ENCODE measurements at regions not wholly inside any gene's neighbourhood (a gene's known extent, or its start where the extent isn't known, plus 50 kb on each side); places are given as distances from the start of the nearest gene placed in this dataset.

- H2BK5ac ChIP-seq (ENCODE audit: low read depth, low read length, poor library complexity, severe bottlenecking), result no peak overlapping the region
- no peak overlapping the region for H4K8ac ChIP-seq (ENCODE audit: low read length)
- no peak overlapping the region for H3K4ac ChIP-seq (ENCODE audit: low read depth in 1 of 2, low read length in 2 of 2)
- H2AK5ac ChIP-seq (ENCODE audit: low read length, severe bottlenecking), result no peak overlapping the region
- no peak overlapping the region for H3K27ac ChIP-seq (ENCODE audit: low read length, poor library complexity, severe bottlenecking)
- H3K23ac ChIP-seq (ENCODE audit: low read length in 2 of 2), result no peak overlapping the region
- H3K9ac ChIP-seq (ENCODE audit: low read length), result no peak overlapping the region
- H3K36me3 ChIP-seq (ENCODE audit: control insufficient read depth in 1 of 2, insufficient read depth in 2 of 2, low read depth in 1 of 2, low read length in 2 of 2), result no peaks in the 10 kb centered on the region
- no peak overlapping the region for H3K14ac ChIP-seq (ENCODE audit: low read length in 2 of 2)
- H3K18ac ChIP-seq (ENCODE audit: low read depth in 1 of 2, low read length in 2 of 2), result no peak overlapping the region
- H3K4me3 ChIP-seq (ENCODE audit: insufficient read depth in 1 of 2, low read depth in 1 of 2, low read length in 2 of 2), result no peak overlapping the region
- peaks cover 8 to 97% of the 10 kb centered on the region in 2 experiments for H3K27me3 ChIP-seq (ENCODE audit: control insufficient read depth in 1 of 2, insufficient read depth in 1 of 2, low read length in 2 of 2)
- no peak for DNase-seq
- peaks cover 13% of the 10 kb centered on the region for H3K9me3 ChIP-seq (ENCODE audit: control insufficient read depth, low read length)
- H2BK12ac ChIP-seq (ENCODE audit: low read length in 2 of 2), result no peak overlapping the region
- H3K79me1 ChIP-seq (replicated peaks; ENCODE audit: low read length, poor library complexity, severe bottlenecking), result no peaks in the 10 kb centered on the region
- H2BK120ac ChIP-seq (ENCODE audit: low read depth, low read length), result no peak overlapping the region
- WGBS, result 91% methylated on average over 25 of the region's 25 CpGs
- H3K4me1 ChIP-seq (ENCODE audit: control insufficient read depth, insufficient read depth, low read depth, low read length), result peaks cover 2% of the 10 kb centered on the region
- H2AFZ ChIP-seq (ENCODE audit: low read depth, low read length), result no peak overlapping the region
- H4K91ac ChIP-seq (ENCODE audit: low read length), result no peak overlapping the region
- no peak overlapping the region for H2BK15ac ChIP-seq (ENCODE audit: low read depth, poor library complexity, severe bottlenecking)
- no peak overlapping the region for H3K4me2 ChIP-seq (ENCODE audit: low read length, poor library complexity, severe bottlenecking)
Observed at GRCh38 chr16:86713021-86713631, 134.8 kb downstream of the FOXL1 start.

DNA sequence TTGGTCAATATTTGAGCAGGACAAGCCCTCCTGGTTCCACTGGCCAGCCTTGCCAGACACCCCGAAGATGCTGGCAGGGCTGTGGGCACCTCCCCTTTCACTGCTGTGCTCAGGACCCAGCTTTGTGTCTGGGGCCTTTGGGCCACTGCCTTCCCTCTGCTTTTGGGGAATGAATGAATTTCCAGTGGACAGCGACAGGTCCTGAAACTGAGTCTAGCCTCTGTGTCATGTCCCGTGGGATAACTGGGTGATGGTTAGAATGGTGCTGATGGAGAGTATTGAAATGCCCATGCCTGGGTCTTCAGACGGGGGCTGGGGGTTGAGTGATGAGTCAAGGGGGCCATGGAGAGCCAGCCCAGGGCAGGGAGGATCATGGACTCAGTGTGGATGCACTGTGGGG, 135.8 kb downstream of the FOXL1 start:
- peak; percentile 33 for DNase-seq
- 58% methylated on average over 4 of the region's 4 CpGs for WGBS

DNA sequence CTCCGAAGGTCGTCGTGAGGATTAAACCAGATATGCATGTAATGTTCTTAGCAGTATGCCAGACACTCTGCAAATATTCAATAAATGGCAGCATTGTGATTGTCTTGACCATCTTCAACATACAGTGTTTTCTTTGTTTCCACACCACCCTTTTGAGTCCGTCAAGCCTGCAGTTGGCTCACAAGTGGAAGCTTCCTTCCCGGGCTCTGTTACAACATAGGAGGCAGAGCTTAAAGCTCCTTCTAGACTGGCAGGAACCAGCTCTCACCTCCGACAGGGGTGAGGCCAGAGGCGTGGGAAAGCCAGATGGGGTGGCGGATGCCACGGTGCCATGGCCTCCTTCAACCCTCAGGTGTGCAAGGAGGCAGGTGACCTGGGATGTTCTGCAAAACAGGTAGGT, 138.3 kb downstream of the FOXL1 start:
- Histone ChIP-seq H2BK15ac (ENCODE audit: low read depth, poor library complexity, severe bottlenecking) (no peak overlapping the region), H3K79me1 (replicated peaks; ENCODE audit: low read length, poor library complexity, severe bottlenecking) (no peaks in the 10 kb centered on the region), H3K18ac (ENCODE audit: low read depth in 1 of 2, low read length in 2 of 2) (no peak overlapping the region), H2BK5ac (ENCODE audit: low read depth, low read length, poor library complexity, severe bottlenecking) (no peak overlapping the region), H3K4me2 (ENCODE audit: low read length, poor library complexity, severe bottlenecking) (no peak overlapping the region), H3K14ac (ENCODE audit: low read length in 2 of 2) (no peak overlapping the region), H3K4ac (ENCODE audit: low read depth in 1 of 2, low read length in 2 of 2) (no peak overlapping the region), H3K9ac (ENCODE audit: low read length) (no peak overlapping the region), H3K4me1 (ENCODE audit: control insufficient read depth, insufficient read depth, low read depth, low read length) (peaks cover 2% of the 10 kb centered on the region), H2AK5ac (ENCODE audit: low read length, severe bottlenecking) (no peak overlapping the region), H4K91ac (ENCODE audit: low read length) (no peak overlapping the region), H3K27ac (ENCODE audit: low read length, poor library complexity, severe bottlenecking) (no peak overlapping the region), H2BK12ac (ENCODE audit: low read length in 2 of 2) (no peak overlapping the region), H3K27me3 (ENCODE audit: control insufficient read depth in 1 of 2, insufficient read depth in 1 of 2, low read length in 2 of 2) (peaks cover 0 to 91% of the 10 kb centered on the region in 2 experiments), H3K23ac (ENCODE audit: low read length in 2 of 2) (no peak overlapping the region), H2AFZ (ENCODE audit: low read depth, low read length) (no peak overlapping the region), H3K4me3 (ENCODE audit: insufficient read depth in 1 of 2, low read depth in 1 of 2, low read length in 2 of 2) (no peak overlapping the region), H2BK120ac (ENCODE audit: low read depth, low read length) (no peak overlapping the region), H4K8ac (ENCODE audit: low read length) (no peak overlapping the region), H3K36me3 (ENCODE audit: control insufficient read depth in 1 of 2, insufficient read depth in 2 of 2, low read depth in 1 of 2, low read length in 2 of 2) (no peaks in the 10 kb centered on the region), H3K9me3 (ENCODE audit: control insufficient read depth, low read length) (no peaks in the 10 kb centered on the region)
- no peak for DNase-seq
- 89% methylated on average over 9 of the region's 9 CpGs for WGBS

More for the DNA sequence above, 135.8 kb downstream of the FOXL1 start:
- H3K4ac ChIP-seq (ENCODE audit: low read depth in 1 of 2, low read length in 2 of 2), result no peak overlapping the region
- H3K23ac ChIP-seq (ENCODE audit: low read length in 2 of 2), result no peak overlapping the region
- H3K27me3 ChIP-seq (ENCODE audit: control insufficient read depth in 1 of 2, insufficient read depth in 1 of 2, low read length in 2 of 2), result peaks cover 8 to 97% of the 10 kb centered on the region in 2 experiments
- no peak overlapping the region for H4K91ac ChIP-seq (ENCODE audit: low read length)
- no peak overlapping the region for H3K27ac ChIP-seq (ENCODE audit: low read length, poor library complexity, severe bottlenecking)
- no peak overlapping the region for H2BK120ac ChIP-seq (ENCODE audit: low read depth, low read length)
- no peak overlapping the region for H3K14ac ChIP-seq (ENCODE audit: low read length in 2 of 2)
- H2BK5ac ChIP-seq (ENCODE audit: low read depth, low read length, poor library complexity, severe bottlenecking), result no peak overlapping the region
- no peak overlapping the region for H2AFZ ChIP-seq (ENCODE audit: low read depth, low read length)
- no peaks in the 10 kb centered on the region for H3K79me1 ChIP-seq (replicated peaks; ENCODE audit: low read length, poor library complexity, severe bottlenecking)
- no peak overlapping the region for H2AK5ac ChIP-seq (ENCODE audit: low read length, severe bottlenecking)
- H3K9ac ChIP-seq (ENCODE audit: low read length), result no peak overlapping the region
- no peak overlapping the region for H3K4me3 ChIP-seq (ENCODE audit: insufficient read depth in 1 of 2, low read depth in 1 of 2, low read length in 2 of 2)
- no peak overlapping the region for H4K8ac ChIP-seq (ENCODE audit: low read length)
- no peak overlapping the region for H3K4me2 ChIP-seq (ENCODE audit: low read length, poor library complexity, severe bottlenecking)
- peaks cover 6% of the 10 kb centered on the region for H3K9me3 ChIP-seq (ENCODE audit: control insufficient read depth, low read length)
- peaks cover 2% of the 10 kb centered on the region for H3K4me1 ChIP-seq (ENCODE audit: control insufficient read depth, insufficient read depth, low read depth, low read length)
- H3K18ac ChIP-seq (ENCODE audit: low read depth in 1 of 2, low read length in 2 of 2), result no peak overlapping the region
- H2BK12ac ChIP-seq (ENCODE audit: low read length in 2 of 2), result no peak overlapping the region
- H3K36me3 ChIP-seq (ENCODE audit: control insufficient read depth in 1 of 2, insufficient read depth in 2 of 2, low read depth in 1 of 2, low read length in 2 of 2), result no peaks in the 10 kb centered on the region
- no peak overlapping the region for H2BK15ac ChIP-seq (ENCODE audit: low read depth, poor library complexity, severe bottlenecking)

DNA sequence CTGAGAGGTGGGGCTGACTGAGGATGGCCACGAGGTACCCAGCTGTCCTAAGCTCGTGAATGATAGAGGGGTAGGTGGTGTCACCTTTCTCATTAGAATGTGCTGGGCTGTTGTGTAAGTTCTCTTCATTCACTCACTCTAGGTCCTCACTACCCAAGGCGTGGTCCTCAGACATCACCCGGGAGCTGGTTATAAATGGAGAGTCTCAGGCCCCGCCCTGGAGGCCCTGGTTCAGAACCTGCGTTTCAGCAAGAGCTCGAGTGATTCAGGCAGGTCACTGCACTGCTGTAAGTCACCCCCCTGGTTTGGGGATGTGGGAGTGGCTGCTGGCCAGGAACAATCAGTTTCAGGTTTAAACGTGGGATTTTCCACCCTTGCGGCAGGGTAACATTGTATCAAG, 139.8 kb downstream of the FOXL1 start:
- no peak overlapping the region for H3K18ac ChIP-seq (ENCODE audit: low read depth in 1 of 2, low read length in 2 of 2)
- H3K9me3 ChIP-seq (ENCODE audit: control insufficient read depth, low read length), result no peaks in the 10 kb centered on the region
- no peak overlapping the region for H2BK5ac ChIP-seq (ENCODE audit: low read depth, low read length, poor library complexity, severe bottlenecking)
- no peak overlapping the region for H4K91ac ChIP-seq (ENCODE audit: low read length)
- peaks cover 0 to 77% of the 10 kb centered on the region in 2 experiments for H3K27me3 ChIP-seq (ENCODE audit: control insufficient read depth in 1 of 2, insufficient read depth in 1 of 2, low read length in 2 of 2)
- H2BK15ac ChIP-seq (ENCODE audit: low read depth, poor library complexity, severe bottlenecking), result no peak overlapping the region
- H3K23ac ChIP-seq (ENCODE audit: low read length in 2 of 2), result no peak overlapping the region
- no peak overlapping the region for H2AK5ac ChIP-seq (ENCODE audit: low read length, severe bottlenecking)
- H3K36me3 ChIP-seq (ENCODE audit: control insufficient read depth in 1 of 2, insufficient read depth in 2 of 2, low read depth in 1 of 2, low read length in 2 of 2), result no peaks in the 10 kb centered on the region
- no peak overlapping the region for H4K8ac ChIP-seq (ENCODE audit: low read length)
- no peak overlapping the region for H3K14ac ChIP-seq (ENCODE audit: low read length in 2 of 2)
- H2AFZ ChIP-seq (ENCODE audit: low read depth, low read length), result no peak overlapping the region
- no peak for DNase-seq
- 68% methylated on average over 6 of the region's 9 CpGs for whole genome bisulfite sequencing
- H2BK12ac ChIP-seq (ENCODE audit: low read length in 2 of 2), result no peak overlapping the region
- no peak overlapping the region for H3K9ac ChIP-seq (ENCODE audit: low read length)
- no peak overlapping the region for H3K4me3 ChIP-seq (ENCODE audit: insufficient read depth in 1 of 2, low read depth in 1 of 2, low read length in 2 of 2)
- no peak overlapping the region for H2BK120ac ChIP-seq (ENCODE audit: low read depth, low read length)
- no peaks in the 10 kb centered on the region for H3K79me1 ChIP-seq (replicated peaks; ENCODE audit: low read length, poor library complexity, severe bottlenecking)
- peaks cover 2% of the 10 kb centered on the region for H3K4me1 ChIP-seq (ENCODE audit: control insufficient read depth, insufficient read depth, low read depth, low read length)
- no peak overlapping the region for H3K4me2 ChIP-seq (ENCODE audit: low read length, poor library complexity, severe bottlenecking)
- no peak overlapping the region for H3K27ac ChIP-seq (ENCODE audit: low read length, poor library complexity, severe bottlenecking)
- H3K4ac ChIP-seq (ENCODE audit: low read depth in 1 of 2, low read length in 2 of 2), result no peak overlapping the region

Data from mesenchymal stem cell (in vitro differentiated cells and primary cell).